ENCODE measurements at regions not wholly inside any gene's neighbourhood (a gene's known extent, or its start where the extent isn't known, plus 50 kb on each side); places are given as distances from the start of the nearest gene placed in this dataset.

DNA sequence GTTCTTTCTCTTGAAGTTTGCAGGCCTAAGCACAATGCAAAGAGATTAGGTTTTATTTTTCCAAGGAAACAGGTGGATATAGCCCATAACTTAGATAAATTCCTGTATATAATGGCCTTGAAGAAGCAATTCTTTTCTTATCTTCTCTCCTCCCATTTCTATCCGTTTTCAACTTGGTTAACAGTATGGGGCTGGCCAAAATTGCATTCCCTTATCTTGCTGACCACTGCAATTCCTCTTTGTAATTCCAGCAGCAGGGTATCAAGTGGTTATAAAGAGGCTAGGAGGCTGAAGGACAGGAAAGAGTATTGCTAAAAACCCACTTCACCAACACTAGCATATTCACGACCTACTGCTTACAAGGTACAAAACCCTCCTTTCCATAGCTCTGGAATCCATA is 643.5 kb upstream of the ID4 start:
- TF ChIP-seq POLR2A (IDR thresholded peaks at IDR 0.05; ENCODE audit: low read depth, low read length), result no peak
- no peak for TF ChIP-seq POLR2AphosphoS5 (IDR thresholded peaks at IDR 0.05; ENCODE audit: low read depth, low read length)
- TF ChIP-seq TAF1 (IDR thresholded peaks at IDR 0.05; ENCODE audit: low read depth, low read length), result no peak
- TF ChIP-seq SPI1 (IDR thresholded peaks at IDR 0.05; ENCODE audit: low read depth, low read length), result no peak
- no peak for TF ChIP-seq PAX5 (IDR thresholded peaks at IDR 0.05; ENCODE audit: insufficient read depth, low read length, severe bottlenecking)
